ENCODE measurements at regions not wholly inside any gene's neighbourhood (a gene's known extent, or its start where the extent isn't known, plus 50 kb on each side); places are given as distances from the start of the nearest gene placed in this dataset.

DNA sequence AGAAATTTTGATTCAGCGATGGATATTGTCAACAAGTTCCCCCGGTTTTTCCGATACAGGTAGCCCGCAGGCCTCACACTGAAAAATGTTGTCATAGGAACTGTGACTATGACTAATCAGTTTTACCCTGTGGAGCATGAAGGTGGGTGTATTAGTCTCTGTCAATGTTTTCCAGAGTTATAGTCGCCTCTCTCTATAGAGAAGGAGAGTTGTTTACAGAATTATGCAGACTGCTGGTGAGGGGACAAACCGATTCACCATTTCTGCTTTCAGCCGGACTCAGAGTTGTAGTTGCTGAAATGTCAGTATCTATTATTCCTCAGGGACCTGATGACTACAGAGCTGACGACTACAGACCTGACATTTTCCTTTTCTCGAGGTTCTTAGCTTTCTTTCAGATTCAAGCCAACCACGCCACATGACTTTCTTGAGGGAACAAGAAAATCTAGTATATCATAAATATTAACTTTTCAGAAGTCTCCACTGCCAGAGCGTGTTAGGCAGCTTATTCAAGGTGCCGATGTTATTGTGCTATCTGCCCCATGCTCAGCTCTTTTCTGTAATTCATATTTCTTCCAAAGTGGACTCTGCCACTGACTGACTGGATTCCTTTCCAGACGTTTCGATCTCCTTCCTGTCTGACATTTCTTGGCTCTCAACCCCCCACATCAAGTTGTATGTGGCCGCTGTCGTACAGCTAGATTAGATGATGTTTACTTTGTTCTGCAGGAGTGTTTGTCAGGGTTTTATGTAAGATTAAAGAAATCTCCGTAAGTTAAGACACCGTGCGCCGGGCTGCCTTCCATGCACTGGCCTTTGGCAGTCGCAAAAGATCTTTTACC is 178.1 kb downstream of the FGF1 start:
- no peak for DNase-seq

GRCh38 chr5:142506756-142507155 is 179.1 kb downstream of the FGF1 start:
- no peak for DNase-seq

- no peak for DNase-seq
Measured at GRCh38 chr5:142506046-142506445, 179.8 kb downstream of the FGF1 start.

- DNase-seq, result no peak
Measured at GRCh38 chr5:142501890-142502289, 177.1 kb upstream of the SPRY4 start.

DNA sequence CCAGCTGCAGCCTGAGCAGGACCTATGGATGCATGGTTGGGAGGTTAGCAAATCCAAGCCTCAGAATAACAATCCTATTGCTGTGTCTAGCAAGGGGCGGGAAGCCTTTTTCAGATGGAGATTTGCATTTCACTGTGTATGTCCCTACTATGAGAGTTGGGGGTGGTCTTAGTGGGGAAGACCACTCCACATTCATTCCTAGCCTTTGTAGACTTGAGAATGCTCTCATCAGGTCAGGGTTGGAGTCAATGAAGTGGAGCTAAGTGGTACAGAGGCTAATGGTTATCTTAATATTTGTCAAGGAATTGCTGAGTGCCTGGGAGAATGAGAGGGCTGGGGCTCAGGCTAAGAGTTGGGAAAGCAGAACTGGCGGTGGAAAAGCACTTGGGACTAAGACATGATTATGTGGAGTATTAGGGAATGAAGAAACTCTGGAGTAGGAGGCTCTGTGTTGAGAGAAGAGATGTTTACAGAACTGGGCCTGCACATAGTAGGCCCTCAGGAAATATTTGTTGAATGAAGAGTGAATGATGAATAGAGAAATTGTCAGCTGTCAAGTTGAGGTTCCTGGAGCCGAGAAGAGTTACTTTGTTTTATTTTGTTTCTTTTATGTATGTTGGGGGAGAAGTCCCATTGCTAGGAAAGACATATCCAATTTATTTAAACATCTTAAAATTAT is 175.5 kb upstream of the SPRY4 start:
- no peak for DNase-seq

GRCh38 chr5:142499591-142500226 is 174.9 kb upstream of the SPRY4 start:
- no peak for DNase-seq

GRCh38 chr5:142498298-142498697 is 173.5 kb upstream of the SPRY4 start:
- no peak for DNase-seq

DNA sequence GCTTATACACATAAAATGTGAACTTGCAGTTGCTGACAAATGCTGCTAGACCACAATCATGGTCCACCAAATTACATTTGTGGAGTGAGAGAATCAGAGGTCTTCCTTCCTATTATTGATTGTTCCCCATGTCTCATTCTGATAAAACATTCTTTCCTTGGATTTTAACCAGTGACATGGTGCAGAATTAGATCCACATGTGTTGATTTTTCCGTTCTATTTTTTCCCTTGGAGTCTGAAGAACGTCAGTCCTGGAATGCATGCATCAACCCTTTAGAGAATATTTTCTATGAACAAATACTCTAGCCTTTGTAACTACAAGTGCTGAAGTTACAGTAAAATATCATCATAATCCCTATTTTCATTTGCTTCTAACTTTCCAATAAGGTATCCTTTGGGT is 170.7 kb upstream of the SPRY4 start:
- DNase-seq, result no peak

DNA sequence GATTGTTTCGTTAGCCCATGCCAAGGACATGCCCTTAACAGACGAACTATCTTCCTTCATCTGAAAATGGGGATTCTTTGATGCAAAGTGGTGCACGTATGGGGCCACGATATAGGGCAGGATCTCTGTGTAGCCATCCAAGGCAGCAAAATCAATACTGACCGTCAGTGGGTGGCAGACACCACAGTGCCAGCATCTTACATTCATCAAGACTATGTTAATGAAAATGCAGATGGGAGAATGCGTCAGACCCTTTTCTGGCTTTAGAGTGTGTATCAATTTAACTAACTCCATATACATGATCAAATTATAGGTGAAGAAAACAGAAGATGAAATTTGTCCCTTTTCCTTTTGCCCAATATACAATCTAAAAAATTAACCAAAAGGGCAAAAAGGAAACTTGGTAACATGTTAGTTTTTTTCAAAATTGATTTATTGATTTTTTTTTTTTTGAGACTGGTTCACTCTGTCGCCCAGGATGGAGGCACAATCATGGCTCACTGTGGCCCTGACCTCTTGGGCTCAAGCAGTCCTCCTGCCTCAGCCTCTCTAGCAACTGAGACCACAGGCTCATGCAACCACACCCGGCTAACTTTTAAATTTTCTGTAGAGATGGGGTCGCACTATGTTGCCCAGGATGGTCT is 169.2 kb upstream of the SPRY4 start:
- no peak for DNase-seq

GRCh38 chr5:142492781-142493281 is 168.0 kb upstream of the SPRY4 start:
- no peak for DNase-seq

- DNase-seq, result no peak
Measured at GRCh38 chr5:142491679-142492078, 166.9 kb upstream of the SPRY4 start.

- DNase-seq, result no peak
Measured at GRCh38 chr5:142491270-142491669, 166.4 kb upstream of the SPRY4 start.

- no peak for DNase-seq
Measured at GRCh38 chr5:142486581-142486980, 161.8 kb upstream of the SPRY4 start.

GRCh38 chr5:142486020-142486419 is 161.2 kb upstream of the SPRY4 start:
- DNase-seq, result no peak

DNA sequence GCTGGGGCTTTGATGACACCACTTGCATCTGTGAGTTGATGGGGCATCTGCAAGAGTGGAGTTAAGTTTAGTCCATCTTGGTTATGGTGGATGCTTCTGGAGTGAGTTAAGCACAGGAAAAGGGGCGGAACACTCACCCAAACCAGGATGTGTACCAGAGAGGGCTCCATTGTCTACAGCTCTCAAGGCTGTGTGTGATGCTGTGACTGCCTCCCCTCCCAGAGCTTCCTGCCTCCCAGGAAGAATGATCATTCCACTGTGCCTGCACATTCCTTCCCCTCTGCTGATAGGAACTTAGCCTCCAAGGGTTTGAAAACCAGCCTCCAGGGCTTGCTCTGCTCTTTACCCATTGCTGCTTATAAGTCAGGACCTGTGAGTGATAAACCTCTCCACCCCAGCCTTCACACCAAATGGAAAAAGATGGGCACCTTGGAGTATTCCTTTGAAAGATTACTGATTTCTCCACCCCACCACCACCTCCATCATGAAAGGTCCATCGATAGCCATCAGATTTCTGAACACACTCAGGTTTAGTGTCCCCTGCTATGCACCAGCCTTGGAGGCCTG is 160.1 kb upstream of the SPRY4 start:
- DNase-seq, result no peak

DNA sequence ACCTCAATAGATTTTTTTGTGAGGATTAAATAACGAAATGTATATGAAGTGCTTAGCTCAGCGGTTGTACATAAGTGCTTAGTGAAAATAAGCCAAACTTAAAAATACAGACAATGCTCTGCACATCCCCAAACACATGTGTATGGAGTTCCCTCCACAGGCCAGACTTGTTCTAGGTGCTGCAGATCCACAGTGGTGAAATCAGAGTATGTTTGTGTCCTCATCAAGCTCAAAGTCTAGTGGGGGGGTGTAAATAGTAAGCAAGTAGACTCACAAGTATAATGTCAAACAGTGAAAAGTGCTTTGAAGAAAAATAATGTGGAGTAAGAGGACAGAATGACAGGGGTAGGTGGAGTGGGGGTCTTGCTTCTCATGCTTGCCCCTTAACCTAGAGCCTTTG is 157.4 kb upstream of the SPRY4 start:
- no peak for DNase-seq

DNA sequence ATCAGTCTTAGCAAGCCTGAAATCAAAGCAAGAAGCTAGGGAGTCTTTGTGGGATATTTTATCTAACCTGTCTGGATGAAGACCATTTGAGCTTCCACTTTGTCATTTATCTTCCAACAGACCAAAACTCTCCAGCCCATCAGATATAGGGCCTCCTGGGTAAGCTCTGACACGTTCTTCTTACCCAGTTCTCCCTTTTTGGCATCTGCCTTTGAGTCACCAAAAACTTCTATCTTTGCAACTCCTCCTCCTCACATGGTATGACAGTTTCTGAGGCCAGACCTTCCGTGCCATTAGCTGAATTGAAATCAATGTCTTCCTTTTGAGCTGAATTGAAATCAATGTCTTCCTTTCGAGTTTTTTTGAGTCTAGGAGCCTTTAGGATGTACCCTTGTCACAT is 156.6 kb upstream of the SPRY4 start:
- no peak for DNase-seq

GRCh38 chr5:142479854-142480519 is 155.2 kb upstream of the SPRY4 start:
- DNase-seq, result no peak

- no peak for DNase-seq
Measured at GRCh38 chr5:142479150-142479549, 154.3 kb upstream of the SPRY4 start.

- no peak for DNase-seq
Measured at GRCh38 chr5:142478113-142478512, 153.3 kb upstream of the SPRY4 start.

DNA sequence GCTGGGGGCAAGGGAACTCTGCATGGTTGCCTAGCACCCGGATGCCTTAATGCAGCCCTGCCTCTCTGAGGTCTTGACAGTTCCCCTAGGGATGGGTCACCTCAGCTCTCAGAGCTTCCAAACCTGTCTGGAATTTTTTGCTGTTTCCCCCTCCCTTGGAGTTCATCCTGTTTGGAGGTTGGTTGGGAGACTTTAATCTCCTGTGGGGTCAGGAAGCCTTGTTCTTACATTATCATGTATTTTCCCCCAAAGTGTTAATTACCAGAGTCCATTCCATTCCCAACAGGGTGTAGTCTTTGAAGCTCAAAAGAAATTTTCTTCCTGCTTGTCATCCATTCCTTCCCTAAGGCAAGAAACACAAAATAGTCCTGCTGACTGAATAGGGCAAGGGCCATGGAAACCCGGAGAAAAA is 150.3 kb upstream of the SPRY4 start:
- no peak for DNase-seq

DNA sequence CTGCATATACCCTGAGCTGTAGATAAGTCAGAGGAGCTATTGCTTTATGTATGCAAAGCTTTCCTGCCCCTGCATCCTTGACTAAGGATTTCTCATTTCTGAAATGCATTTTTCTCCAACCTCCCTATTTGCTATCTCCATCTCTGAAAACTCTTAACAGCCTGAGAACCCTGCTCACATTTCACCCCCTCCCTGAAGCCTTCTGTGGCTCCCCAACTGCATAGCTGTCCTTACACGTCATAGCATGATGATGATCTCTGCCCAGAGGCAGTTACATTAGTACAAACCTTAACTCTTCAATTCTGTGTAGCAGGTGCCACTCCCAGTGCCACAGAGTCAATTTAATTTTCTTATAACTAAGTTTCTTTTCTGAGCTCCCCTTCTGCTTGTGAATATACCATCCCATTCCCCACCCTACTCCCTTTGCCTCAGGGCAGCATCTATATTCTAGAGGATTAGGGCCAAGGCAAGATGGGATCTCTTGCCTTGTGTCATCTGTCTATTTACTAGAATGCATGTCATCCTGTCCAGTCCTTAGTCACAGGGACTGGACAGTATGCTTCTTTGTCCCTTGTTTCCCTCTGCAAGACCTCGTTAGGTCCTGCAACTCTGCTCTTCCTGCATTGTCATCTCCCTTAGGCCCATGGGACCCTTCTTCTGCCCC is 149.7 kb upstream of the SPRY4 start:
- DNase-seq, result no peak

All from NCI-H1436 (cell line).